Astrocyte (in vitro differentiated cells and primary cell): ENCODE measurements at regions not wholly inside any gene's neighbourhood (a gene's known extent, or its start where the extent isn't known, plus 50 kb on each side); places are given as distances from the start of the nearest gene placed in this dataset.

Source experiments
- DNase-seq: peaks from one replicate; pipeline ENCODE4 v3.0.0-alpha.2; 2010; ENCODE audit warnings: low read depth
- FAIRE-seq: peaks from 2 replicates; lab custom pipeline; 2011; peaks lifted over from hg19 to GRCh38; lab: Jason Lieb, UNC
- H2AFZ ChIP-seq: 2 replicates; pipeline ENCODE4 v1.6.0; 2012; ENCODE audit warnings: low read depth, low read length, inconsistent platforms
- H3K27ac ChIP-seq: 2 replicates; pipeline ENCODE4 v1.5.1; 2011; ENCODE audit warnings: low read depth, low read length, inconsistent platforms
- H3K27me3 ChIP-seq: 2 replicates; pipeline ENCODE4 v1.6.0; 2011; ENCODE audit warnings: low read length, inconsistent platforms; ENCODE audit not compliant: insufficient read depth
- H3K36me3 ChIP-seq: 2 replicates; pipeline ENCODE4 v1.5.1; 2011; ENCODE audit warnings: low read length, inconsistent platforms; ENCODE audit not compliant: insufficient read depth
- H3K4me1 ChIP-seq: 2 replicates; pipeline ENCODE4 v1.5.1; 2011; ENCODE audit warnings: low read length, inconsistent platforms; ENCODE audit not compliant: insufficient read depth
- H3K4me2 ChIP-seq: 2 replicates; pipeline ENCODE4 v1.6.0; 2012; ENCODE audit warnings: low read length, inconsistent platforms
- H3K4me3 ChIP-seq: 2 replicates; pipeline ENCODE4 v1.5.1; 2011; ENCODE audit warnings: low read depth, mild to moderate bottlenecking, low read length, inconsistent platforms; ENCODE audit not compliant: insufficient read depth
- H3K79me2 ChIP-seq: 2 replicates; pipeline ENCODE4 v1.6.0; 2012; ENCODE audit warnings: mild to moderate bottlenecking, low read length, inconsistent platforms; ENCODE audit not compliant: insufficient read depth
- H3K9ac ChIP-seq: 2 replicates; pipeline ENCODE4 v1.6.0; 2012; ENCODE audit warnings: mild to moderate bottlenecking, low read length, inconsistent platforms
- H3K9me3 ChIP-seq: 2 replicates; pipeline ENCODE4 v1.5.1; 2012; ENCODE audit warnings: low read depth, mild to moderate bottlenecking, low read length, inconsistent platforms; ENCODE audit not compliant: insufficient read depth
- H4K20me1 ChIP-seq: 2 replicates; pipeline ENCODE4 v1.6.0; 2012; ENCODE audit warnings: low read length, inconsistent platforms; ENCODE audit not compliant: insufficient read depth
- H3K27ac Mint-ChIP-seq: one replicate; pipeline ENCODE4 v1.8.0; 2021; ENCODE audit warnings: mild to moderate bottlenecking, mixed read lengths; ENCODE audit not compliant: unreplicated experiment
- H3K27me3 Mint-ChIP-seq: one replicate; pipeline ENCODE4 v1.8.0; 2021; ENCODE audit warnings: low read depth, mixed read lengths; ENCODE audit not compliant: unreplicated experiment
- H3K36me3 Mint-ChIP-seq: one replicate; pipeline ENCODE4 v1.8.0; 2021; ENCODE audit warnings: low read depth, mixed read lengths; ENCODE audit not compliant: unreplicated experiment
- H3K4me1 Mint-ChIP-seq: one replicate; pipeline ENCODE4 v1.8.0; 2021; ENCODE audit warnings: low read depth, mixed read lengths; ENCODE audit not compliant: unreplicated experiment
- H3K4me3 Mint-ChIP-seq: one replicate; pipeline ENCODE4 v1.8.0; 2021; ENCODE audit warnings: mild to moderate bottlenecking, moderate library complexity, mixed read lengths; ENCODE audit not compliant: unreplicated experiment
- H3K9me3 Mint-ChIP-seq: one replicate; pipeline ENCODE4 v1.8.0; 2021; ENCODE audit warnings: mild to moderate bottlenecking, mixed read lengths; ENCODE audit not compliant: unreplicated experiment
- EZH2 ChIP-seq: IDR thresholded peaks from 2 replicates; pipeline ENCODE4 v1.6.1; 2012; ENCODE audit warnings: mild to moderate bottlenecking, low read length, inconsistent platforms; ENCODE audit not compliant: insufficient read depth
- TF ChIP-seq, protein P1 (sequence below): IDR thresholded peaks from 2 replicates; pipeline ENCODE4 v1.5.1; 2011; ENCODE audit warnings: low read depth, mild to moderate bottlenecking, inconsistent platforms, low read length, moderate library complexity; ENCODE audit not compliant: insufficient read depth

DNA sequence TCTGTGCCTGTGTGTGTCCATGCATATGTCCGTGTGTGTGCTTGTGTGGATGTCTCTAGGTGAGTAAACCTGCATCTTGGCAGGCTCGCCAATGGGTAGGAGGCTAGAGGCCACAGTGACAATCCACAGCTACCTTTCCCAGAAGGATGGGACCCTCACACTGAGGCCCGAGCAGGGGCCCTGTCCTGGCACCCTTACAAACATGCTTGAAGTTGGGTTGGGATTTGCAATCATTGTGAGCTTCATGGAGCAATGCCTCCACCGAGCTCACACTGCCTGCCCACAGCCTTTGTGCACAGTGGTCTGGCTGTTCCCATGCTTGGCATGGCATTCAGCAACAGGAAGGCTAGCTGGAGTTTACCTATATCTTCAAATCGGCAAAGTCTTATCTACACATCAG lies 311.1 kb upstream of the IRX1 start:
- no peak overlapping the region for H3K4me3 ChIP-seq
- H4K20me1 ChIP-seq = no peaks in the 10 kb centered on the region
- H3K9ac ChIP-seq = no peak overlapping the region
- no peak overlapping the region for H2AFZ ChIP-seq
- H3K27ac ChIP-seq = no peak overlapping the region
- Mint-ChIP-seq H3K27ac (no peak overlapping the region), H3K4me1 (no peaks in the 10 kb centered on the region), H3K9me3 (no peaks in the 10 kb centered on the region), H3K36me3 (no peaks in the 10 kb centered on the region), H3K4me3 (no peak overlapping the region), H3K27me3 (peaks cover 44% of the 10 kb centered on the region)
- H3K4me1 ChIP-seq = no peaks in the 10 kb centered on the region
- peaks cover 9% of the 10 kb centered on the region for H3K9me3 ChIP-seq
- FAIRE-seq (no peak), DNase-seq (no peak)
- no peak overlapping the region for H3K4me2 ChIP-seq
- H3K36me3 ChIP-seq = no peaks in the 10 kb centered on the region
- H3K79me2 ChIP-seq = no peaks in the 10 kb centered on the region
- TF ChIP-seq, protein P1, sequence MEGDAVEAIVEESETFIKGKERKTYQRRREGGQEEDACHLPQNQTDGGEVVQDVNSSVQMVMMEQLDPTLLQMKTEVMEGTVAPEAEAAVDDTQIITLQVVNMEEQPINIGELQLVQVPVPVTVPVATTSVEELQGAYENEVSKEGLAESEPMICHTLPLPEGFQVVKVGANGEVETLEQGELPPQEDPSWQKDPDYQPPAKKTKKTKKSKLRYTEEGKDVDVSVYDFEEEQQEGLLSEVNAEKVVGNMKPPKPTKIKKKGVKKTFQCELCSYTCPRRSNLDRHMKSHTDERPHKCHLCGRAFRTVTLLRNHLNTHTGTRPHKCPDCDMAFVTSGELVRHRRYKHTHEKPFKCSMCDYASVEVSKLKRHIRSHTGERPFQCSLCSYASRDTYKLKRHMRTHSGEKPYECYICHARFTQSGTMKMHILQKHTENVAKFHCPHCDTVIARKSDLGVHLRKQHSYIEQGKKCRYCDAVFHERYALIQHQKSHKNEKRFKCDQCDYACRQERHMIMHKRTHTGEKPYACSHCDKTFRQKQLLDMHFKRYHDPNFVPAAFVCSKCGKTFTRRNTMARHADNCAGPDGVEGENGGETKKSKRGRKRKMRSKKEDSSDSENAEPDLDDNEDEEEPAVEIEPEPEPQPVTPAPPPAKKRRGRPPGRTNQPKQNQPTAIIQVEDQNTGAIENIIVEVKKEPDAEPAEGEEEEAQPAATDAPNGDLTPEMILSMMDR = no peak
- TF ChIP-seq EZH2 = no peak
- no peaks in the 10 kb centered on the region for H3K27me3 ChIP-seq

DNA sequence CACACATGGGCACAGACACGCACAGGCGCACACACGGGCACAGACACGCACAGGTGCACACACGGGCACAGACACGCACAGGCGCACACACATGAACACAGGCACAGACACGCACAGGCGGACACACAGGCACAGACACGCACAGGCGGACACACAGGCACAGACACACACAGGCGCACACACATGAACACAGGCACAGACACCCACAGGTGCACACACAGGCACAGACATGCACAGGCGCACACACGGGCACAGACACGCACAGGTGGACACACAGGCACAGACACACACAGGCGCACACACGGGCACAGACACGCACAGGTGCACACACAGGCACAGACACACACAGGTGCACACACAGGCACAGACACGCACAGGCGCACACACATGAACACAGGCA lies 312.8 kb upstream of the IRX1 start:
- H3K27me3 ChIP-seq = no peaks in the 10 kb centered on the region
- H3K9ac ChIP-seq = no peak overlapping the region
- no peak for FAIRE-seq
- TF ChIP-seq EZH2 = no peak
- TF ChIP-seq, protein P1 = no peak
- H3K4me2 ChIP-seq = no peak overlapping the region
- H2AFZ ChIP-seq = no peak overlapping the region
- H3K79me2 ChIP-seq = no peaks in the 10 kb centered on the region
- Mint-ChIP-seq H3K4me1 (no peaks in the 10 kb centered on the region), H3K36me3 (no peaks in the 10 kb centered on the region), H3K4me3 (no peak overlapping the region), H3K27me3 (peaks cover 44% of the 10 kb centered on the region), H3K27ac (no peak overlapping the region), H3K9me3 (no peaks in the 10 kb centered on the region)
- no peak overlapping the region for H3K27ac ChIP-seq
- no peak overlapping the region for H3K4me3 ChIP-seq
- no peak for DNase-seq
- peaks cover 9% of the 10 kb centered on the region for H3K9me3 ChIP-seq
- no peaks in the 10 kb centered on the region for H4K20me1 ChIP-seq
- no peaks in the 10 kb centered on the region for H3K36me3 ChIP-seq
- no peaks in the 10 kb centered on the region for H3K4me1 ChIP-seq

DNA sequence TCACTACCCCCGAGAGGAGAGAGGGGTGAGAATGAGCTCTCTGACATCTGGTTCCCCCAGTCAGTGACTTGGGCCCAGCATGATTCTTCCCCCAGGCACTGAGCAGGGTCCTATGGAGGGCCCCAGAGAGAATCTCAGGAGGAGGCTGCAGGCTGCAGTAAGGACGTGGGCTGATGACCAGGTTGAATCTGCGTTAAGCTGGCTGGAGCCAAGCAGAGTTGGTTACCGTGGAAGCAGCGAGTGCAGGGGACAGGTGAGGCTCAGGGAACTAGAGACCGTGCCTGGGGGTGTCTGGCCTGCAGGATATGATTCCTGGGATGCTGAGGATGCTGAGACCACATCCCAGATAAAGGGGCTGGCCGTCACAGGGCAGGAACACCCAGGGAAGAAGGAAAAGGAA lies 314.3 kb upstream of the IRX1 start:
- peaks cover 45% of the 10 kb centered on the region for H3K27me3 Mint-ChIP-seq
- H3K9me3 ChIP-seq = peaks cover 9% of the 10 kb centered on the region
- H3K4me1 ChIP-seq = no peaks in the 10 kb centered on the region
- no peak overlapping the region for H3K4me2 ChIP-seq
- no peaks in the 10 kb centered on the region for H3K9me3 Mint-ChIP-seq
- no peak overlapping the region for H3K4me3 ChIP-seq
- DNase-seq (no peak), FAIRE-seq (no peak)
- no peaks in the 10 kb centered on the region for H3K36me3 Mint-ChIP-seq
- H4K20me1 ChIP-seq = no peaks in the 10 kb centered on the region
- no peaks in the 10 kb centered on the region for H3K27me3 ChIP-seq
- H3K27ac Mint-ChIP-seq = no peak overlapping the region
- TF ChIP-seq, protein P1 = no peak
- TF ChIP-seq EZH2 = no peak
- no peak overlapping the region for H3K9ac ChIP-seq
- H3K4me3 Mint-ChIP-seq = no peak overlapping the region
- H2AFZ ChIP-seq = no peak overlapping the region
- H3K27ac ChIP-seq = no peak overlapping the region
- no peaks in the 10 kb centered on the region for H3K79me2 ChIP-seq
- no peaks in the 10 kb centered on the region for H3K36me3 ChIP-seq
- H3K4me1 Mint-ChIP-seq = peaks cover 2% of the 10 kb centered on the region
